Hypothalamus (tissue), 51 donors: ENCODE measurements at regions not wholly inside any gene's neighbourhood (a gene's known extent, or its start where the extent isn't known, plus 50 kb on each side); places are given as distances from the start of the nearest gene placed in this dataset.
"Not testable (repeated sequence)": the region's sequence is repeated elsewhere in the genome, so short reads cannot be mapped to it uniquely, and the experiment has no call there.

Source experiments
- DNase-seq, 51 donors: peaks; one replicate each; lab custom pipeline; 2025; lab: John Stamatoyannopoulos, UW

- DNase-seq: no peak
These were observed 575.4 kb upstream of the GOLIM4 start for GRCh38 chr3:168671091-168671490.

- not testable (repeated sequence) for DNase-seq
These were observed 565.3 kb upstream of the GOLIM4 start for GRCh38 chr3:168660879-168661657.

GRCh38 chr3:168659015-168659414 is 563.3 kb upstream of the GOLIM4 start:
- no peak for DNase-seq

- DNase-seq: no peak
These were observed 559.9 kb upstream of the GOLIM4 start for GRCh38 chr3:168655611-168656010.

GRCh38 chr3:168654700-168655099 is 559.0 kb upstream of the GOLIM4 start:
- DNase-seq: no peak

- no peak for DNase-seq
These were observed 557.5 kb upstream of the GOLIM4 start for GRCh38 chr3:168653255-168653654.

- no peak for DNase-seq
These were observed 552.6 kb upstream of the GOLIM4 start for GRCh38 chr3:168648321-168648720.

- no peak for DNase-seq
These were observed 551.9 kb upstream of the GOLIM4 start for GRCh38 chr3:168647582-168647981.

GRCh38 chr3:168645180-168645579 is 549.5 kb upstream of the GOLIM4 start:
- no peak for DNase-seq

GRCh38 chr3:168628549-168628948 is 532.8 kb upstream of the GOLIM4 start:
- DNase-seq: no peak

GRCh38 chr3:168625477-168625876 is 529.8 kb upstream of the GOLIM4 start:
- no peak for DNase-seq

GRCh38 chr3:168624892-168625448 is 529.2 kb upstream of the GOLIM4 start:
- DNase-seq: no peak

GRCh38 chr3:168624195-168624594 is 528.5 kb upstream of the GOLIM4 start:
- DNase-seq: no peak

GRCh38 chr3:168622795-168623194 is 527.1 kb upstream of the GOLIM4 start:
- DNase-seq: no peak

GRCh38 chr3:168620854-168621253 is 525.1 kb upstream of the GOLIM4 start:
- peak in 34 of 51 donors; percentile 1 to 67 (median 25) for DNase-seq

GRCh38 chr3:168618827-168619470 is 523.2 kb upstream of the GOLIM4 start:
- no peak for DNase-seq

GRCh38 chr3:168617658-168618057 is 521.9 kb upstream of the GOLIM4 start:
- DNase-seq: no peak

GRCh38 chr3:168616915-168617314 is 521.2 kb upstream of the GOLIM4 start:
- no peak for DNase-seq

GRCh38 chr3:168615493-168616020 is 519.8 kb upstream of the GOLIM4 start:
- DNase-seq: no peak

- DNase-seq: no peak
These were observed 517.4 kb upstream of the GOLIM4 start for GRCh38 chr3:168613151-168613550.

GRCh38 chr3:168612671-168613070 is 516.9 kb upstream of the GOLIM4 start:
- no peak for DNase-seq

GRCh38 chr3:168611826-168612225 is 516.1 kb upstream of the GOLIM4 start:
- no peak for DNase-seq
